Natural killer cell (primary cell): ENCODE measurements at regions not wholly inside any gene's neighbourhood (a gene's known extent, or its start where the extent isn't known, plus 50 kb on each side); places are given as distances from the start of the nearest gene placed in this dataset.

Source experiments
- ATAC-seq, 3 donors: fragments of 150-1000 bp in 2 of 3; fragments of 200-7000 bp in 1 of 3; cut with Tn5 transposase; 1 replicate in 1 of 3; 2 replicates in 2 of 3; pipeline ENCODE4 v1.10.0; 2021; ENCODE audit warnings: mild to moderate bottlenecking in 2 of 3, moderate library complexity in 2 of 3
- DNase-seq, 2 donors: peaks; one replicate each; pipeline versions ENCODE4 v3.0.0 to v3.0.0-alpha.2; 2013 to 2021; ENCODE audit warnings: mixed read lengths in 1 of 2
- H3K27ac ChIP-seq: one replicate; pipeline ENCODE4 v1.5.1; 2013; ENCODE audit warnings: mild to moderate bottlenecking, low read length
- H3K27me3 ChIP-seq: one replicate; pipeline ENCODE4 v1.6.1; 2013; ENCODE audit warnings: low read length; ENCODE audit not compliant: control insufficient read depth, insufficient read depth
- H3K36me3 ChIP-seq: one replicate; pipeline ENCODE4 v1.6.1; 2013; ENCODE audit warnings: low read length; ENCODE audit not compliant: control insufficient read depth, insufficient read depth
- H3K4me1 ChIP-seq: one replicate; pipeline ENCODE4 v1.6.1; 2013; ENCODE audit warnings: low read length; ENCODE audit not compliant: control insufficient read depth, insufficient read depth
- H3K4me3 ChIP-seq: one replicate; pipeline ENCODE4 v1.5.1; 2013; ENCODE audit warnings: low read length
- H3K9me3 ChIP-seq: one replicate; pipeline ENCODE4 v1.6.1; 2013; ENCODE audit warnings: low read length; ENCODE audit not compliant: control insufficient read depth, insufficient read depth
- H3K27ac Mint-ChIP-seq, 2 donors: one replicate each; pipeline ENCODE4 v1.8.0; 2022; ENCODE audit warnings: mild to moderate bottlenecking in 2 of 2, mixed read lengths in 2 of 2, moderate library complexity in 1 of 2
- H3K27me3 Mint-ChIP-seq, 2 donors: one replicate each; pipeline ENCODE4 v1.8.0; 2022; ENCODE audit warnings: low read depth in 2 of 2, mixed read lengths in 2 of 2
- H3K36me3 Mint-ChIP-seq: one replicate; pipeline ENCODE4 v1.8.0; 2022; ENCODE audit warnings: mixed read lengths
- H3K4me1 Mint-ChIP-seq, 2 donors: one replicate each; pipeline ENCODE4 v1.8.0; 2022; ENCODE audit warnings: mixed read lengths in 2 of 2
- H3K4me3 Mint-ChIP-seq: one replicate; pipeline ENCODE4 v1.8.0; 2022; ENCODE audit warnings: mild to moderate bottlenecking, moderate library complexity, mixed read lengths
- H3K9me3 Mint-ChIP-seq, 2 donors: one replicate each; pipeline ENCODE4 v1.8.0; 2022; ENCODE audit warnings: mixed read lengths in 2 of 2
- WGBS: methylation state at CpG from one replicate; pipeline ENCODE4 v1.1.7; 2013; ENCODE audit warnings: missing lambda C conversion rate; ENCODE audit not compliant: insufficient coverage; 5-methylcytosine and 5-hydroxymethylcytosine counted together
- intact Hi-C: fragments of 100-400 bp; cut with micrococcal nuclease; formaldehyde crosslinking; loops from one replicate; pipeline ENCODE4 v1.14.2; 2022
- TF ChIP-seq, protein P1 (sequence below): fragments of 200-600 bp; IDR thresholded peaks from one replicate; pipeline ENCODE4 v1.8.0; 2022; ENCODE audit warnings: antibody characterized with exemption

GRCh38 chr6:130535242-130535641, 169.4 kb downstream of the TMEM200A start:
- intact Hi-C loops: no loop called here
- Histone ChIP-seq H3K9me3 (peaks cover 3% of the 10 kb centered on the region), H3K36me3 (no peaks in the 10 kb centered on the region), H3K4me3 (no peak overlapping the region), H3K27ac (no peak overlapping the region), H3K27me3 (no peaks in the 10 kb centered on the region), H3K4me1 (peaks cover 9% of the 10 kb centered on the region)
- ATAC-seq: no peak
- Mint-ChIP-seq H3K4me1 (no peaks in the 10 kb centered on the region), H3K27me3 (no peaks in the 10 kb centered on the region), H3K9me3 (peaks cover 3 to 4% of the 10 kb centered on the region in 2 donors), H3K27ac (no peak overlapping the region), H3K36me3 (peaks cover 28% of the 10 kb centered on the region), H3K4me3 (no peak overlapping the region)
- WGBS: 100% methylated on average over 2 of the region's 2 CpGs
- DNase-seq: no peak
- TF ChIP-seq, protein P1, sequence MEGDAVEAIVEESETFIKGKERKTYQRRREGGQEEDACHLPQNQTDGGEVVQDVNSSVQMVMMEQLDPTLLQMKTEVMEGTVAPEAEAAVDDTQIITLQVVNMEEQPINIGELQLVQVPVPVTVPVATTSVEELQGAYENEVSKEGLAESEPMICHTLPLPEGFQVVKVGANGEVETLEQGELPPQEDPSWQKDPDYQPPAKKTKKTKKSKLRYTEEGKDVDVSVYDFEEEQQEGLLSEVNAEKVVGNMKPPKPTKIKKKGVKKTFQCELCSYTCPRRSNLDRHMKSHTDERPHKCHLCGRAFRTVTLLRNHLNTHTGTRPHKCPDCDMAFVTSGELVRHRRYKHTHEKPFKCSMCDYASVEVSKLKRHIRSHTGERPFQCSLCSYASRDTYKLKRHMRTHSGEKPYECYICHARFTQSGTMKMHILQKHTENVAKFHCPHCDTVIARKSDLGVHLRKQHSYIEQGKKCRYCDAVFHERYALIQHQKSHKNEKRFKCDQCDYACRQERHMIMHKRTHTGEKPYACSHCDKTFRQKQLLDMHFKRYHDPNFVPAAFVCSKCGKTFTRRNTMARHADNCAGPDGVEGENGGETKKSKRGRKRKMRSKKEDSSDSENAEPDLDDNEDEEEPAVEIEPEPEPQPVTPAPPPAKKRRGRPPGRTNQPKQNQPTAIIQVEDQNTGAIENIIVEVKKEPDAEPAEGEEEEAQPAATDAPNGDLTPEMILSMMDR: no peak

- ATAC-seq (no peak), DNase-seq (no peak)
- Histone ChIP-seq H3K4me1 (peaks cover 9% of the 10 kb centered on the region), H3K27me3 (no peaks in the 10 kb centered on the region), H3K36me3 (no peaks in the 10 kb centered on the region), H3K9me3 (peaks cover 3% of the 10 kb centered on the region), H3K4me3 (no peak overlapping the region), H3K27ac (no peak overlapping the region)
- H3K36me3 Mint-ChIP-seq: peaks cover 28% of the 10 kb centered on the region
- H3K9me3 Mint-ChIP-seq: peaks cover 6% of the 10 kb centered on the region in 2 donors
- no peak overlapping the region for H3K4me3 Mint-ChIP-seq
- WGBS: 61% methylated on average over 1 of the region's 1 CpG
- H3K4me1 Mint-ChIP-seq: no peaks in the 10 kb centered on the region
- intact Hi-C loops: no loop called here
- TF ChIP-seq, protein P1: no peak
- peaks cover 0 to 5% of the 10 kb centered on the region in 2 donors for H3K27me3 Mint-ChIP-seq
- H3K27ac Mint-ChIP-seq: no peak overlapping the region
Observed at GRCh38 chr6:130537447-130537846, 171.6 kb downstream of the TMEM200A start.

- no peak overlapping the region for H3K27ac Mint-ChIP-seq
- Histone ChIP-seq H3K27me3 (no peaks in the 10 kb centered on the region), H3K27ac (no peak overlapping the region), H3K9me3 (no peaks in the 10 kb centered on the region), H3K4me1 (no peaks in the 10 kb centered on the region), H3K4me3 (no peak overlapping the region), H3K36me3 (no peaks in the 10 kb centered on the region)
- no peak overlapping the region for H3K4me3 Mint-ChIP-seq
- no peaks in the 10 kb centered on the region for H3K27me3 Mint-ChIP-seq
- no peaks in the 10 kb centered on the region for H3K36me3 Mint-ChIP-seq
- no peak for DNase-seq
- no peaks in the 10 kb centered on the region for H3K4me1 Mint-ChIP-seq
- no peaks in the 10 kb centered on the region for H3K9me3 Mint-ChIP-seq
- TF ChIP-seq, protein P1: no peak
- 92% methylated on average over 3 of the region's 3 CpGs for WGBS
- intact Hi-C loops: no loop called here
- ATAC-seq: no peak
Observed at GRCh38 chr6:130547723-130548122, 181.9 kb downstream of the TMEM200A start.

GRCh38 chr6:130557481-130558112, 191.8 kb downstream of the TMEM200A start:
- WGBS: 88% methylated on average over 2 of the region's 3 CpGs
- TF ChIP-seq, protein P1: no peak
- Mint-ChIP-seq H3K4me3 (no peak overlapping the region), H3K36me3 (no peaks in the 10 kb centered on the region), H3K4me1 (peaks cover 10% of the 10 kb centered on the region in 2 donors), H3K27me3 (no peaks in the 10 kb centered on the region), H3K27ac (no peak overlapping the region), H3K9me3 (no peaks in the 10 kb centered on the region)
- intact Hi-C loops: no loop called here
- H3K27me3 ChIP-seq: no peaks in the 10 kb centered on the region
- no peaks in the 10 kb centered on the region for H3K9me3 ChIP-seq
- no peaks in the 10 kb centered on the region for H3K4me1 ChIP-seq
- no peak overlapping the region for H3K27ac ChIP-seq
- DNase-seq (no peak), ATAC-seq (no peak)
- H3K36me3 ChIP-seq: no peaks in the 10 kb centered on the region
- no peak overlapping the region for H3K4me3 ChIP-seq
